ENCODE measurements at regions not wholly inside any gene's neighbourhood (a gene's known extent, or its start where the extent isn't known, plus 50 kb on each side); places are given as distances from the start of the nearest gene placed in this dataset.

DNA sequence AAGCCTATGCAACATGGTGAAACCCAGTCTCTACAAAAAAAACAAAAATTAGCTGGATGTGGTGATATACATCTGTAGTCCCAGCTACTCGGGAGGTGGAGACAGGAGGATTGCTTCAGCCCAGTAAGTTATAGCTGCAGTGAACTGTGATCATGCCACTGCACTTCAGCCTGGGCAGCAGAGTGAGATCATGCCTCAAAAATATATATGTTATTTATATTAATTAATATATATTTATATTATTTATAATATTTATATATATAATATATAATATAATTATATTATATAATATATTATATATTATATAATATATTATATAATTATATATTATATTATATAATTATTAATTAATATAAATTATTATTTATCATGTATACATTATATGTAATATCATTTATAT, 1158.4 kb upstream of the AUTS2 start:
- no peaks in the 10 kb centered on the region for H4K20me1 ChIP-seq (ENCODE audit: insufficient read depth, low read length)
- H3K4me1 ChIP-seq (ENCODE audit: insufficient read depth, low read length), result no peaks in the 10 kb centered on the region
- H2AFZ ChIP-seq (ENCODE audit: low read length), result no peak overlapping the region
- H3K36me3 ChIP-seq (ENCODE audit: insufficient read depth, low read length), result no peaks in the 10 kb centered on the region
- no peaks in the 10 kb centered on the region for H3K79me2 ChIP-seq (ENCODE audit: insufficient read depth, low read length)
- H3K4me2 ChIP-seq (ENCODE audit: insufficient read depth, low read length), result no peak overlapping the region
- H3K27ac ChIP-seq (ENCODE audit: low read depth, low read length), result no peak overlapping the region
- no peak overlapping the region for H3K4me3 ChIP-seq (ENCODE audit: insufficient read depth, low read length)
- no peaks in the 10 kb centered on the region for H3K9me3 ChIP-seq (ENCODE audit: low read depth, low read length)
- no peak for DNase-seq (ENCODE audit: insufficient read length, low spot score, missing footprints)
- TF ChIP-seq, protein P1, sequence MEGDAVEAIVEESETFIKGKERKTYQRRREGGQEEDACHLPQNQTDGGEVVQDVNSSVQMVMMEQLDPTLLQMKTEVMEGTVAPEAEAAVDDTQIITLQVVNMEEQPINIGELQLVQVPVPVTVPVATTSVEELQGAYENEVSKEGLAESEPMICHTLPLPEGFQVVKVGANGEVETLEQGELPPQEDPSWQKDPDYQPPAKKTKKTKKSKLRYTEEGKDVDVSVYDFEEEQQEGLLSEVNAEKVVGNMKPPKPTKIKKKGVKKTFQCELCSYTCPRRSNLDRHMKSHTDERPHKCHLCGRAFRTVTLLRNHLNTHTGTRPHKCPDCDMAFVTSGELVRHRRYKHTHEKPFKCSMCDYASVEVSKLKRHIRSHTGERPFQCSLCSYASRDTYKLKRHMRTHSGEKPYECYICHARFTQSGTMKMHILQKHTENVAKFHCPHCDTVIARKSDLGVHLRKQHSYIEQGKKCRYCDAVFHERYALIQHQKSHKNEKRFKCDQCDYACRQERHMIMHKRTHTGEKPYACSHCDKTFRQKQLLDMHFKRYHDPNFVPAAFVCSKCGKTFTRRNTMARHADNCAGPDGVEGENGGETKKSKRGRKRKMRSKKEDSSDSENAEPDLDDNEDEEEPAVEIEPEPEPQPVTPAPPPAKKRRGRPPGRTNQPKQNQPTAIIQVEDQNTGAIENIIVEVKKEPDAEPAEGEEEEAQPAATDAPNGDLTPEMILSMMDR (IDR thresholded peaks at IDR 0.05; ENCODE audit: extremely low read depth, low read depth, low read length), result no peak
- H3K27me3 ChIP-seq (ENCODE audit: insufficient read depth, low read length), result no peaks in the 10 kb centered on the region

DNA sequence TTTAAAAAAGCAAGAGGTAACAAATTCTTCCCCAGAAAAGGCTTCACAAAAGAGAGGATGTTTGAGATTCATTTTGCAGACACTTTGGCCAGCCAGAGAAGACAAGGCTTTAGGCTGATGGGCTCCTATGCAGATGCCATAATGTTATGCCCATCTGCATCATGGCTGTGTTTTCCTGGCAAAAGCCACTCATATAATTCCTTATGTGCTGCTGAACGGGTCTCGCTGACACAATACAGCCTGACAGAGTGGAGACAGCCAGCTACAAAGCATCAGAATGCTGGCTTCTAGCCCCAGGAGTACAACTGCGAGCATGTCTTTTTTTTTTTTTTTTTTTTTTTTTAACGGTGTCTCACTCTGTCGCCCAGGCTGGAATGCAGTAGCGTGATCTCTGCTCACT, 1157.4 kb upstream of the AUTS2 start:
- Histone ChIP-seq H3K36me3 (ENCODE audit: insufficient read depth, low read length) (no peaks in the 10 kb centered on the region), H3K4me3 (ENCODE audit: insufficient read depth, low read length) (no peak overlapping the region), H2AFZ (ENCODE audit: low read length) (no peak overlapping the region), H3K9me3 (ENCODE audit: low read depth, low read length) (no peaks in the 10 kb centered on the region), H4K20me1 (ENCODE audit: insufficient read depth, low read length) (no peaks in the 10 kb centered on the region), H3K79me2 (ENCODE audit: insufficient read depth, low read length) (no peaks in the 10 kb centered on the region), H3K4me1 (ENCODE audit: insufficient read depth, low read length) (no peaks in the 10 kb centered on the region), H3K4me2 (ENCODE audit: insufficient read depth, low read length) (no peak overlapping the region), H3K27me3 (ENCODE audit: insufficient read depth, low read length) (no peaks in the 10 kb centered on the region), H3K27ac (ENCODE audit: low read depth, low read length) (no peak overlapping the region)
- TF ChIP-seq, protein P1 (IDR thresholded peaks at IDR 0.05; ENCODE audit: extremely low read depth, low read depth, low read length), result no peak
- DNase-seq (ENCODE audit: insufficient read length, low spot score, missing footprints), result no peak

DNA sequence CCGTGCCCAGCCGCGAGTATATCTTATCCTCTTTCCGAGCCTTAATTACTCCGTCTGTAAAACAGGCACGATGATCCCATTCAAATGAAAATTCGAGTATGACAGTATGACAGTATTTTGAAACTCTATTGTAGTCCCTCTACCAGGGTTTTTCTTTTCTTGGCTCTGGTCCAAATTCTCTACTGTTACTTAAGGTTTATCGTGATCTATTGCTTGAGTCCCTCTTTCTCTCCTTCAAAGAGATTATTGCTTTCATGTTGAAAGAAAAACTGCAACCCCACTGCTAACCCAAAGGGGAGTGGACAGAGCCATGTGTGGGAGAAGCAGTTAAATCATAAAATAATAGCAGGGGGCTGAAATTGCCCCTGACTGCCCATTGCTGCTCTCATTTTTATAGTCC, 1156.6 kb upstream of the AUTS2 start:
- TF ChIP-seq, protein P1 (IDR thresholded peaks at IDR 0.05; ENCODE audit: extremely low read depth, low read depth, low read length), result no peak
- no peaks in the 10 kb centered on the region for H3K79me2 ChIP-seq (ENCODE audit: insufficient read depth, low read length)
- H4K20me1 ChIP-seq (ENCODE audit: insufficient read depth, low read length), result no peaks in the 10 kb centered on the region
- no peaks in the 10 kb centered on the region for H3K4me1 ChIP-seq (ENCODE audit: insufficient read depth, low read length)
- no peak overlapping the region for H2AFZ ChIP-seq (ENCODE audit: low read length)
- H3K27ac ChIP-seq (ENCODE audit: low read depth, low read length), result no peak overlapping the region
- H3K4me3 ChIP-seq (ENCODE audit: insufficient read depth, low read length), result no peak overlapping the region
- DNase-seq (ENCODE audit: insufficient read length, low spot score, missing footprints), result no peak
- H3K36me3 ChIP-seq (ENCODE audit: insufficient read depth, low read length), result no peaks in the 10 kb centered on the region
- no peak overlapping the region for H3K4me2 ChIP-seq (ENCODE audit: insufficient read depth, low read length)
- H3K27me3 ChIP-seq (ENCODE audit: insufficient read depth, low read length), result no peaks in the 10 kb centered on the region
- no peaks in the 10 kb centered on the region for H3K9me3 ChIP-seq (ENCODE audit: low read depth, low read length)

DNA sequence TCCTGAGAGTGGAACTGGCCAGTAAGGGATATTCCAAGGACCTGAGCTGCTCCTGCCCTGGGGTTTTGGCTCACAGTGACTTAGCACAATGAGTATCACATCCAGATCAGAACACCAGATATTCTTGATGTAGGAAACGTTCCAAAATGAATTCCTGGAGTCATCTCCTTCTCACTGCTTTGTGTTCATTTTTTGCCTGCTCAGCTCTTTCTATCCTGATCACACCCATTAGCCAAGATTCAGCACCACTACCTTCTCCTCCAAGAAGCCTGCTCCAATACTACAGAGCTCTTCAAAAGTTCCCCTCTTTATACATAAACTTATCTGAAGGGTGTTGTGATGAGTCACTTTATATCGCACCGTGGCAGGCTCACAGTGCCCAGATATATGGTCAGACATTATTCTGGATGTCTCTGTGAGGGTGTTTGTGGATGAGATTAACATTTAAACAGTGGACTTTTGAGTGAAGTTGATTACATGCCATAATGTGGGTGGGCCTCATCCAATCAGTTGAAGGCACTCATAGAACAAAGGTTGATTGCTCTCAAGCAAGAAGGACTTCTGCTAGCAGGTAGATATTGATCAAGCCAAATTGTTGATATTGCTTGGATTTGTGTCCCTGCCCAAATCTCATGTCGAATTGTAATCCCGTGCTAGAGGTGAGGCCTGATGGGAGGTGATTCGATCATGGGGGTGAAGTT, 1155.2 kb upstream of the AUTS2 start:
- no peak overlapping the region for H3K4me2 ChIP-seq (ENCODE audit: insufficient read depth, low read length)
- no peaks in the 10 kb centered on the region for H4K20me1 ChIP-seq (ENCODE audit: insufficient read depth, low read length)
- H3K9me3 ChIP-seq (ENCODE audit: low read depth, low read length), result no peaks in the 10 kb centered on the region
- H3K4me3 ChIP-seq (ENCODE audit: insufficient read depth, low read length), result no peak overlapping the region
- no peak for DNase-seq (ENCODE audit: insufficient read length, low spot score, missing footprints)
- H3K27ac ChIP-seq (ENCODE audit: low read depth, low read length), result no peak overlapping the region
- no peak overlapping the region for H2AFZ ChIP-seq (ENCODE audit: low read length)
- H3K79me2 ChIP-seq (ENCODE audit: insufficient read depth, low read length), result no peaks in the 10 kb centered on the region
- TF ChIP-seq, protein P1 (IDR thresholded peaks at IDR 0.05; ENCODE audit: extremely low read depth, low read depth, low read length), result no peak
- H3K27me3 ChIP-seq (ENCODE audit: insufficient read depth, low read length), result no peaks in the 10 kb centered on the region
- H3K4me1 ChIP-seq (ENCODE audit: insufficient read depth, low read length), result no peaks in the 10 kb centered on the region
- H3K36me3 ChIP-seq (ENCODE audit: insufficient read depth, low read length), result no peaks in the 10 kb centered on the region

Measured in osteoblast (primary cell).